ENCODE measurements at regions not wholly inside any gene's neighbourhood (a gene's known extent, or its start where the extent isn't known, plus 50 kb on each side); places are given as distances from the start of the nearest gene placed in this dataset.

DNA sequence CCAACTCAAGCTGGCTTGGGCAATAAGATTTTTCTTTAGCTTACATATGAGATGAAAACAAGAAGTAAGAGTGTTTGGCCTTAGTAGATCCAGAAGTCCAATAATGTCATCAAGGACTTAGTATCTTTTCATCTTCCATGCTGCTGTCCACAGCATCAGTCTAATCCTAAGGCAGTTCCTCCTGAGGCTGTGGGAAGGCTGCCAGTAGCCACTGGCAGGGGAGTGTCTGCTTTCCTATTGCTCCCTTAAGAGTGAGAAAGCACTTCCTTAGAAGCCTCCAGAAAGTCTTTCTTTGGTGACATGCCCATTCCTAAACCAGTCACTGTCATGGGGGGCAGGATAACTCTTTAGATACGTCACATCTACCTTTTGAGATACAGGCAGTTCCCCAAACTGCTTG, 317.7 kb downstream of the BMP4 start:
- no peak overlapping the region for H3K4me2 ChIP-seq
- no peak overlapping the region for H3K27ac ChIP-seq
- no peak overlapping the region for H3K4me3 ChIP-seq
- H3K4me1 ChIP-seq, result no peaks in the 10 kb centered on the region
- no peaks in the 10 kb centered on the region for H3K9me3 ChIP-seq
- CTCF ChIA-PET, result interaction anchor here (1.3 kb wide), 1 partner anchor 25 kb away, joined by 4 read pairs; no protein-coding TSS in a partner anchor
- POLR2A ChIA-PET, result no interaction called here
- WGBS (ENCODE audit: missing lambda C conversion rate), result 77% methylated on average over 1 of the region's 1 CpG
- FAIRE-seq (no peak), DNase-seq (ENCODE audit: low read depth in 1 of 2, low spot score in 1 of 2) (no peak), ATAC-seq (no peak)
- no peak for TF ChIP-seq RNF2 (IDR thresholded peaks at IDR 0.05; ENCODE audit: borderline replicate concordance, low read depth)
- no peak for TF ChIP-seq MAFK (IDR thresholded peaks at IDR 0.05; ENCODE audit: partially characterized antibody)
- no peak for TF ChIP-seq POLR2A (IDR thresholded peaks at IDR 0.05; ENCODE audit: low read length)
- TF ChIP-seq, protein P1, sequence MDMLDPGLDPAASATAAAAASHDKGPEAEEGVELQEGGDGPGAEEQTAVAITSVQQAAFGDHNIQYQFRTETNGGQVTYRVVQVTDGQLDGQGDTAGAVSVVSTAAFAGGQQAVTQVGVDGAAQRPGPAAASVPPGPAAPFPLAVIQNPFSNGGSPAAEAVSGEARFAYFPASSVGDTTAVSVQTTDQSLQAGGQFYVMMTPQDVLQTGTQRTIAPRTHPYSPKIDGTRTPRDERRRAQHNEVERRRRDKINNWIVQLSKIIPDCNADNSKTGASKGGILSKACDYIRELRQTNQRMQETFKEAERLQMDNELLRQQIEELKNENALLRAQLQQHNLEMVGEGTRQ (IDR thresholded peaks at IDR 0.05), result no peak
- no peak for TF ChIP-seq ZC3H11A (IDR thresholded peaks at IDR 0.05)
- TF ChIP-seq SMC3 (IDR thresholded peaks at IDR 0.05), result no peak

DNA sequence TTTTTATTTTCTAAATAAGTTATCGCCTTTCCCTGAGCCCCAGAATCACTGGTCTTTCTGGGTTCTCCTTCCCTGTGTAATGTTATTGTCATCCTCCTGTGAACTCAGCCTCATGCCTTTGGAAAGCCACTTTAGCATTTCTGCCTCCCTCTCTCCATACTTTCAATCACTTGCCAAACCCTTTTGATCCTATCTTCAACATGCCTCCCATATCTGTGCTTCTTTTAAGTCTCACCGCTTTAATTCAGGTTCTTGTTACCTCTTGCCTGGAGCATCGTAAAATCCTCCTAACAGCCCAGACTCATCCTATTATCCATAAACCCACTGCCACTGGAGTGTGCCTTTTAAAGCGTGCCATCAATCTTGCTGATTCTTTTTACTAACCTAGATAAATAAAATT, 321.8 kb downstream of the BMP4 start:
- ChIA-PET CTCF (no interaction called here), POLR2A (no interaction called here)
- no peak for DNase-seq (ENCODE audit: low read depth in 1 of 2, low spot score in 1 of 2)
- H3K4me1 ChIP-seq, result no peaks in the 10 kb centered on the region
- H3K4me2 ChIP-seq, result no peak overlapping the region
- H3K4me3 ChIP-seq, result no peak overlapping the region
- no peak for ATAC-seq
- no peak for FAIRE-seq
- H3K9me3 ChIP-seq, result no peaks in the 10 kb centered on the region
- H3K27ac ChIP-seq, result no peak overlapping the region
- WGBS (ENCODE audit: missing lambda C conversion rate), result 87% methylated on average over 4 of the region's 4 CpGs
- TF ChIP-seq, protein P2, sequence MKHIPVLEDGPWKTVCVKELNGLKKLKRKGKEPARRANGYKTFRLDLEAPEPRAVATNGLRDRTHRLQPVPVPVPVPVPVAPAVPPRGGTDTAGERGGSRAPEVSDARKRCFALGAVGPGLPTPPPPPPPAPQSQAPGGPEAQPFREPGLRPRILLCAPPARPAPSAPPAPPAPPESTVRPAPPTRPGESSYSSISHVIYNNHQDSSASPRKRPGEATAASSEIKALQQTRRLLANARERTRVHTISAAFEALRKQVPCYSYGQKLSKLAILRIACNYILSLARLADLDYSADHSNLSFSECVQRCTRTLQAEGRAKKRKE (CRISPR knock-in tag; IDR thresholded peaks at IDR 0.05; ENCODE audit: low read depth), result no peak
- TF ChIP-seq HOXB5 (CRISPR knock-in tag; IDR thresholded peaks at IDR 0.05) (no peak), ESRRA (IDR thresholded peaks at IDR 0.05; ENCODE audit: borderline replicate concordance, low read length) (no peak), CHD2 (IDR thresholded peaks at IDR 0.05; ENCODE audit: low read length, partially characterized antibody) (no peak), JUN (IDR thresholded peaks at IDR 0.05) (no peak), SMC3 (IDR thresholded peaks at IDR 0.05) (no peak), NR3C1 (IDR thresholded peaks at IDR 0.05) (no peak), RARB (CRISPR knock-in tag; IDR thresholded peaks at IDR 0.05) (no peak), POLR2A (IDR thresholded peaks at IDR 0.05; ENCODE audit: low read length) (no peak), MAFK (IDR thresholded peaks at IDR 0.05; ENCODE audit: partially characterized antibody) (no peak), CBX2 (IDR thresholded peaks at IDR 0.05; ENCODE audit: borderline replicate concordance, low read depth) (no peak), EHMT2 (IDR thresholded peaks at IDR 0.05; ENCODE audit: low read depth) (no peak), RFX5 (IDR thresholded peaks at IDR 0.05) (no peak), NFE2L2 (conservative IDR thresholded peaks at IDR 0.05; ENCODE audit: low read length) (no peak)
- TF ChIP-seq, protein P3, sequence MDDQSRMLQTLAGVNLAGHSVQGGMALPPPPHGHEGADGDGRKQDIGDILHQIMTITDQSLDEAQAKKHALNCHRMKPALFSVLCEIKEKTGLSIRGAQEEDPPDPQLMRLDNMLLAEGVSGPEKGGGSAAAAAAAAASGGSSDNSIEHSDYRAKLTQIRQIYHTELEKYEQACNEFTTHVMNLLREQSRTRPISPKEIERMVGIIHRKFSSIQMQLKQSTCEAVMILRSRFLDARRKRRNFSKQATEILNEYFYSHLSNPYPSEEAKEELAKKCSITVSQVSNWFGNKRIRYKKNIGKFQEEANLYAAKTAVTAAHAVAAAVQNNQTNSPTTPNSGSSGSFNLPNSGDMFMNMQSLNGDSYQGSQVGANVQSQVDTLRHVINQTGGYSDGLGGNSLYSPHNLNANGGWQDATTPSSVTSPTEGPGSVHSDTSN (IDR thresholded peaks at IDR 0.05), result no peak
- TF ChIP-seq, protein P4, sequence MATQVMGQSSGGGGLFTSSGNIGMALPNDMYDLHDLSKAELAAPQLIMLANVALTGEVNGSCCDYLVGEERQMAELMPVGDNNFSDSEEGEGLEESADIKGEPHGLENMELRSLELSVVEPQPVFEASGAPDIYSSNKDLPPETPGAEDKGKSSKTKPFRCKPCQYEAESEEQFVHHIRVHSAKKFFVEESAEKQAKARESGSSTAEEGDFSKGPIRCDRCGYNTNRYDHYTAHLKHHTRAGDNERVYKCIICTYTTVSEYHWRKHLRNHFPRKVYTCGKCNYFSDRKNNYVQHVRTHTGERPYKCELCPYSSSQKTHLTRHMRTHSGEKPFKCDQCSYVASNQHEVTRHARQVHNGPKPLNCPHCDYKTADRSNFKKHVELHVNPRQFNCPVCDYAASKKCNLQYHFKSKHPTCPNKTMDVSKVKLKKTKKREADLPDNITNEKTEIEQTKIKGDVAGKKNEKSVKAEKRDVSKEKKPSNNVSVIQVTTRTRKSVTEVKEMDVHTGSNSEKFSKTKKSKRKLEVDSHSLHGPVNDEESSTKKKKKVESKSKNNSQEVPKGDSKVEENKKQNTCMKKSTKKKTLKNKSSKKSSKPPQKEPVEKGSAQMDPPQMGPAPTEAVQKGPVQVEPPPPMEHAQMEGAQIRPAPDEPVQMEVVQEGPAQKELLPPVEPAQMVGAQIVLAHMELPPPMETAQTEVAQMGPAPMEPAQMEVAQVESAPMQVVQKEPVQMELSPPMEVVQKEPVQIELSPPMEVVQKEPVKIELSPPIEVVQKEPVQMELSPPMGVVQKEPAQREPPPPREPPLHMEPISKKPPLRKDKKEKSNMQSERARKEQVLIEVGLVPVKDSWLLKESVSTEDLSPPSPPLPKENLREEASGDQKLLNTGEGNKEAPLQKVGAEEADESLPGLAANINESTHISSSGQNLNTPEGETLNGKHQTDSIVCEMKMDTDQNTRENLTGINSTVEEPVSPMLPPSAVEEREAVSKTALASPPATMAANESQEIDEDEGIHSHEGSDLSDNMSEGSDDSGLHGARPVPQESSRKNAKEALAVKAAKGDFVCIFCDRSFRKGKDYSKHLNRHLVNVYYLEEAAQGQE (IDR thresholded peaks at IDR 0.05), result no peak
- TF ChIP-seq, protein P5, sequence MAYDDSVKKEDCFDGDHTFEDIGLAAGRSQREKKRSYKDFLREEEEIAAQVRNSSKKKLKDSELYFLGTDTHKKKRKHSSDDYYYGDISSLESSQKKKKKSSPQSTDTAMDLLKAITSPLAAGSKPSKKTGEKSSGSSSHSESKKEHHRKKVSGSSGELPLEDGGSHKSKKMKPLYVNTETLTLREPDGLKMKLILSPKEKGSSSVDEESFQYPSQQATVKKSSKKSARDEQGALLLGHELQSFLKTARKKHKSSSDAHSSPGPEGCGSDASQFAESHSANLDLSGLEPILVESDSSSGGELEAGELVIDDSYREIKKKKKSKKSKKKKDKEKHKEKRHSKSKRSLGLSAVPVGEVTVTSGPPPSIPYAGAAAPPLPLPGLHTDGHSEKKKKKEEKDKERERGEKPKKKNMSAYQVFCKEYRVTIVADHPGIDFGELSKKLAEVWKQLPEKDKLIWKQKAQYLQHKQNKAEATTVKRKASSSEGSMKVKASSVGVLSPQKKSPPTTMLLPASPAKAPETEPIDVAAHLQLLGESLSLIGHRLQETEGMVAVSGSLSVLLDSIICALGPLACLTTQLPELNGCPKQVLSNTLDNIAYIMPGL (CRISPR knock-in tag; IDR thresholded peaks at IDR 0.05; ENCODE audit: borderline replicate concordance), result no peak

All from A549 (cell line).